H9 (cell line): ENCODE measurements at regions not wholly inside any gene's neighbourhood (a gene's known extent, or its start where the extent isn't known, plus 50 kb on each side); places are given as distances from the start of the nearest gene placed in this dataset.

Source experiments
- DNase-seq: peaks from one replicate; pipeline ENCODE4 v3.0.0-alpha.2; 2017
- H2AFZ ChIP-seq: one replicate; pipeline ENCODE4 v1.6.1; 2013; ENCODE audit warnings: mild to moderate bottlenecking, low read length, control low read depth, moderate library complexity
- H2AK5ac ChIP-seq: 2 replicates; pipeline ENCODE4 v1.6.1; 2013; ENCODE audit warnings: low read length, control low read depth, mixed read lengths; ENCODE audit not compliant: insufficient read length
- H2BK120ac ChIP-seq: one replicate; pipeline ENCODE4 v1.6.1; 2013; ENCODE audit warnings: low read depth, mild to moderate bottlenecking, low read length, control low read depth, inconsistent platforms; ENCODE audit not compliant: poor library complexity, severe bottlenecking
- H2BK12ac ChIP-seq: 2 replicates; pipeline ENCODE4 v1.6.1; 2013; ENCODE audit warnings: low read length, control low read depth, mixed read lengths, low read depth; ENCODE audit not compliant: insufficient read length
- H2BK15ac ChIP-seq: 2 replicates; pipeline ENCODE4 v1.6.1; 2013; ENCODE audit warnings: low read depth, low read length, control low read depth
- H2BK20ac ChIP-seq: one replicate; pipeline ENCODE4 v1.6.1; 2013; ENCODE audit warnings: low read depth, mild to moderate bottlenecking, low read length, control low read depth, inconsistent platforms; ENCODE audit not compliant: poor library complexity, severe bottlenecking
- H2BK5ac ChIP-seq: 2 replicates; pipeline ENCODE4 v1.6.1; 2013; ENCODE audit warnings: low read length, control low read depth, mixed read lengths; ENCODE audit not compliant: insufficient read length
- H3K14ac ChIP-seq: 2 replicates; pipeline ENCODE4 v1.6.1; 2013; ENCODE audit warnings: low read length, control low read depth; ENCODE audit not compliant: insufficient read depth
- H3K18ac ChIP-seq: 2 replicates; pipeline ENCODE4 v1.6.1; 2013; ENCODE audit warnings: low read depth, mild to moderate bottlenecking, mixed read lengths, low read length, control low read depth; ENCODE audit not compliant: insufficient read length
- H3K23ac ChIP-seq: 2 replicates; pipeline ENCODE4 v1.6.1; 2013; ENCODE audit warnings: low read length, control low read depth, mixed read lengths, low read depth; ENCODE audit not compliant: insufficient read length
- H3K23me2 ChIP-seq: 2 replicates; pipeline ENCODE4 v1.6.1; 2013; ENCODE audit warnings: low read depth, mild to moderate bottlenecking, mixed read lengths, low read length, control low read depth; ENCODE audit not compliant: insufficient read length, poor library complexity, severe bottlenecking
- H3K27ac ChIP-seq: 2 replicates; pipeline ENCODE4 v1.5.1; 2013; ENCODE audit warnings: low read length, control low read depth, mixed read lengths, low read depth; ENCODE audit not compliant: insufficient read length
- H3K27me3 ChIP-seq: 2 replicates; pipeline ENCODE4 v1.6.1; 2013; ENCODE audit warnings: low read length, control low read depth, inconsistent platforms; ENCODE audit not compliant: insufficient read depth
- H3K4ac ChIP-seq: 2 replicates; pipeline ENCODE4 v1.6.1; 2013; ENCODE audit warnings: low read depth, mild to moderate bottlenecking, control low read depth, inconsistent platforms, low read length, moderate library complexity
- H3K4me1 ChIP-seq: 2 replicates; pipeline ENCODE4 v1.6.1; 2013; ENCODE audit warnings: low read length, control low read depth, inconsistent platforms; ENCODE audit not compliant: insufficient read depth
- H3K4me2 ChIP-seq: 2 replicates; pipeline ENCODE4 v1.6.1; 2013; ENCODE audit warnings: low read length, control low read depth, mixed read lengths; ENCODE audit not compliant: insufficient read length, insufficient read depth
- H3K56ac ChIP-seq: 2 replicates; pipeline ENCODE4 v1.6.1; 2013; ENCODE audit warnings: low read depth, mild to moderate bottlenecking, mixed read lengths, low read length, control low read depth; ENCODE audit not compliant: insufficient read length
- H3K79me1 ChIP-seq: 2 replicates; pipeline ENCODE4 v1.6.1; 2013; ENCODE audit warnings: low read depth, mild to moderate bottlenecking, moderate library complexity, low read length, control low read depth, inconsistent platforms; ENCODE audit not compliant: insufficient read depth, poor library complexity, severe bottlenecking
- H3K79me2 ChIP-seq: 2 replicates; pipeline ENCODE4 v1.6.1; 2013; ENCODE audit warnings: low read length, control low read depth, inconsistent platforms; ENCODE audit not compliant: insufficient read depth
- H3K9ac ChIP-seq: 2 replicates; pipeline ENCODE4 v1.6.1; 2013; ENCODE audit warnings: low read length, control low read depth, mixed read lengths; ENCODE audit not compliant: insufficient read length; ENCODE audit errors: extremely low read depth
- H3K9me3 ChIP-seq: one replicate; pipeline ENCODE4 v1.6.1; 2013; ENCODE audit warnings: low read depth, low read length, inconsistent platforms; ENCODE audit not compliant: control insufficient read depth
- H3T11ph ChIP-seq: one replicate; pipeline ENCODE4 v1.6.1; 2013; ENCODE audit warnings: mild to moderate bottlenecking, low read length, control low read depth, inconsistent platforms
- H4K20me1 ChIP-seq: one replicate; pipeline ENCODE4 v1.6.1; 2013; ENCODE audit not compliant: control insufficient read depth, insufficient read length, insufficient read depth
- H4K5ac ChIP-seq: 2 replicates; pipeline ENCODE4 v1.6.1; 2013; ENCODE audit warnings: low read depth, mild to moderate bottlenecking, mixed read lengths, low read length, control low read depth; ENCODE audit not compliant: insufficient read length
- H4K8ac ChIP-seq: replicated peaks from 2 replicates; pipeline ENCODE4 v1.6.1; 2013; ENCODE audit warnings: low read length, control low read depth, mixed read lengths, low read depth; ENCODE audit not compliant: insufficient read length
- H4K91ac ChIP-seq: 2 replicates; pipeline ENCODE4 v1.6.1; 2013; ENCODE audit warnings: low read depth, mild to moderate bottlenecking, moderate library complexity, mixed read lengths, low read length, control low read depth; ENCODE audit not compliant: insufficient read length
- H3K27ac Mint-ChIP-seq, 3 experiments: 2 replicates in 2 of 3; 3 replicates in 1 of 3; pipeline ENCODE4 v1.8.0; 2020 to 2021; ENCODE audit warnings: mixed read lengths in 3 of 3, mild to moderate bottlenecking in 1 of 3, moderate library complexity in 1 of 3
- H3K27me3 Mint-ChIP-seq: 2 replicates; pipeline ENCODE4 v1.8.0; 2021; ENCODE audit warnings: low read depth, mild to moderate bottlenecking, moderate library complexity, mixed read lengths
- H3K36me3 Mint-ChIP-seq, 3 experiments: 2 replicates in 2 of 3; 3 replicates in 1 of 3; pipeline ENCODE4 v1.8.0; 2020 to 2021; ENCODE audit warnings: low read depth in 3 of 3, mixed read lengths in 3 of 3; ENCODE audit not compliant: insufficient read depth in 1 of 3
- H3K4me1 Mint-ChIP-seq, 2 experiments: 2 replicates each; pipeline ENCODE4 v1.8.0; 2020; ENCODE audit warnings: mixed read lengths in 2 of 2
- H3K4me3 Mint-ChIP-seq, 2 experiments: 2 replicates in 1 of 2; 3 replicates in 1 of 2; pipeline ENCODE4 v1.8.0; 2020 to 2021; ENCODE audit warnings: mild to moderate bottlenecking in 2 of 2, mixed read lengths in 2 of 2, moderate library complexity in 1 of 2
- H3K9me3 Mint-ChIP-seq, 2 experiments: 2 replicates in 1 of 2; 3 replicates in 1 of 2; pipeline ENCODE4 v1.8.0; 2020; ENCODE audit warnings: mild to moderate bottlenecking in 2 of 2, mixed read lengths in 2 of 2, moderate library complexity in 1 of 2
- CTCF ChIP-seq: fragments of 200-600 bp; sonication (generic); conservative IDR thresholded peaks from 3 replicates; pipeline ENCODE4 v1.8.0; 2021; ENCODE audit warnings: antibody characterized with exemption, mild to moderate bottlenecking
- WGBS: extraction: QIAGEN DNeasy Blood & Tissue Kit; methylation state at CpG from one replicate; pipeline ENCODE4 v1.1.7; 2013; ENCODE audit warnings: missing lambda C conversion rate, low lambda C conversion rate, mixed read lengths; ENCODE audit not compliant: insufficient read length; ENCODE audit errors: extremely low coverage; 5-methylcytosine and 5-hydroxymethylcytosine counted together

GRCh38 chr11:127193950-127194349 is 193.4 kb upstream of the KIRREL3 start:
- no peak overlapping the region for H2BK20ac ChIP-seq
- no peaks in the 10 kb centered on the region for H3K79me1 ChIP-seq
- no peak overlapping the region for H2BK15ac ChIP-seq
- no peaks in the 10 kb centered on the region for H3K27me3 ChIP-seq
- H3K27ac ChIP-seq: no peak overlapping the region
- H3K9me3 Mint-ChIP-seq: no peaks in the 10 kb centered on the region
- H2AK5ac ChIP-seq: no peak overlapping the region
- no peak overlapping the region for H4K8ac ChIP-seq
- H4K5ac ChIP-seq: no peak overlapping the region
- no peak overlapping the region for H2BK12ac ChIP-seq
- no peak overlapping the region for H3K56ac ChIP-seq
- no peaks in the 10 kb centered on the region for H3K9me3 ChIP-seq
- H3K4me3 Mint-ChIP-seq: no peak overlapping the region
- H3K4me1 ChIP-seq: peaks cover 5% of the 10 kb centered on the region; the same call in 1 of the 2 replicates
- TF ChIP-seq CTCF: no peak
- no peak overlapping the region for H2AFZ ChIP-seq
- no peaks in the 10 kb centered on the region for H3K27me3 Mint-ChIP-seq
- H3K18ac ChIP-seq: no peak overlapping the region
- H3K4me2 ChIP-seq: no peak overlapping the region
- H3K4me1 Mint-ChIP-seq: peaks cover 16 to 19% of the 10 kb centered on the region in 2 experiments
- no peak overlapping the region for H4K91ac ChIP-seq
- no peak overlapping the region for H3K4ac ChIP-seq
- no peak overlapping the region for H3T11ph ChIP-seq
- no peaks in the 10 kb centered on the region for H3K23me2 ChIP-seq
- H3K36me3 Mint-ChIP-seq: no peaks in the 10 kb centered on the region; a peak in 1 of 7 replicates
- no peaks in the 10 kb centered on the region for H4K20me1 ChIP-seq
- no peak overlapping the region for H3K27ac Mint-ChIP-seq
- no CpG with 5 or more reads among the region's 3 CpGs for WGBS
- no peak overlapping the region for H3K14ac ChIP-seq
- H3K9ac ChIP-seq: no peak overlapping the region
- no peak overlapping the region for H2BK120ac ChIP-seq
- DNase-seq: no peak
- H3K23ac ChIP-seq: no peak overlapping the region
- no peaks in the 10 kb centered on the region for H3K79me2 ChIP-seq
- H2BK5ac ChIP-seq: no peak overlapping the region
